ENCODE measurements at regions not wholly inside any gene's neighbourhood (a gene's known extent, or its start where the extent isn't known, plus 50 kb on each side); places are given as distances from the start of the nearest gene placed in this dataset.

DNA sequence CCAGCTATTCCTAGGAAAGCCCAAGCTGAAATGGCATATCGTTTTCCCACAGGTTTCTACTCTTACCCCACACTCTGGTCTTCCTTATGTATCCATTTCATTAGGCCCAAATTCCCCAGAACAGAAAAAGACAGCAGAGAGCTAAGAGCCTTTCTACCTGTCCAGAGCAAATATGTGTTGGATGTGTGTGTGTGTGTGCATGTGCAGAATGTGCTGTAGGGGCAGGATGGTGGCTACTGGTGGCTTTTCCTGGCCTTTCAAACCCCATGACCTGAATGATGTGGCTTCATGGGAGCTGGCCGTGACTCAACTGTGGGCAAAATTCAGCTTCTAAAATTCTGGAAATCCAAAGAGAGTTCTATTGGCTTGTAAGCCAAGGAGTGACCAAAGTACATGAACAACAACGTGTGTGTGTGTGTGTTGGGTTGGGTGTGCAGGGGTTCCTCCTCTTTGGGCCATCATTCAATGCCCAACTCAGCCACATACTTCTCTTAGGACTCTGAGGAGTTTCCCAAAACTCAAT is 421.4 kb upstream of the CADM1 start:
- ChIA-PET POLR2A (ENCODE audit: low non-redundant PET) (no interaction called here), CTCF (no interaction called here)
- H3K27ac ChIP-seq = no peak overlapping the region
- DNase-seq (ENCODE audit: low spot score) = no peak
- TF ChIP-seq, protein P1, sequence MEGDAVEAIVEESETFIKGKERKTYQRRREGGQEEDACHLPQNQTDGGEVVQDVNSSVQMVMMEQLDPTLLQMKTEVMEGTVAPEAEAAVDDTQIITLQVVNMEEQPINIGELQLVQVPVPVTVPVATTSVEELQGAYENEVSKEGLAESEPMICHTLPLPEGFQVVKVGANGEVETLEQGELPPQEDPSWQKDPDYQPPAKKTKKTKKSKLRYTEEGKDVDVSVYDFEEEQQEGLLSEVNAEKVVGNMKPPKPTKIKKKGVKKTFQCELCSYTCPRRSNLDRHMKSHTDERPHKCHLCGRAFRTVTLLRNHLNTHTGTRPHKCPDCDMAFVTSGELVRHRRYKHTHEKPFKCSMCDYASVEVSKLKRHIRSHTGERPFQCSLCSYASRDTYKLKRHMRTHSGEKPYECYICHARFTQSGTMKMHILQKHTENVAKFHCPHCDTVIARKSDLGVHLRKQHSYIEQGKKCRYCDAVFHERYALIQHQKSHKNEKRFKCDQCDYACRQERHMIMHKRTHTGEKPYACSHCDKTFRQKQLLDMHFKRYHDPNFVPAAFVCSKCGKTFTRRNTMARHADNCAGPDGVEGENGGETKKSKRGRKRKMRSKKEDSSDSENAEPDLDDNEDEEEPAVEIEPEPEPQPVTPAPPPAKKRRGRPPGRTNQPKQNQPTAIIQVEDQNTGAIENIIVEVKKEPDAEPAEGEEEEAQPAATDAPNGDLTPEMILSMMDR (conservative IDR thresholded peaks at IDR 0.05; ENCODE audit: low read depth) = no peak

DNA sequence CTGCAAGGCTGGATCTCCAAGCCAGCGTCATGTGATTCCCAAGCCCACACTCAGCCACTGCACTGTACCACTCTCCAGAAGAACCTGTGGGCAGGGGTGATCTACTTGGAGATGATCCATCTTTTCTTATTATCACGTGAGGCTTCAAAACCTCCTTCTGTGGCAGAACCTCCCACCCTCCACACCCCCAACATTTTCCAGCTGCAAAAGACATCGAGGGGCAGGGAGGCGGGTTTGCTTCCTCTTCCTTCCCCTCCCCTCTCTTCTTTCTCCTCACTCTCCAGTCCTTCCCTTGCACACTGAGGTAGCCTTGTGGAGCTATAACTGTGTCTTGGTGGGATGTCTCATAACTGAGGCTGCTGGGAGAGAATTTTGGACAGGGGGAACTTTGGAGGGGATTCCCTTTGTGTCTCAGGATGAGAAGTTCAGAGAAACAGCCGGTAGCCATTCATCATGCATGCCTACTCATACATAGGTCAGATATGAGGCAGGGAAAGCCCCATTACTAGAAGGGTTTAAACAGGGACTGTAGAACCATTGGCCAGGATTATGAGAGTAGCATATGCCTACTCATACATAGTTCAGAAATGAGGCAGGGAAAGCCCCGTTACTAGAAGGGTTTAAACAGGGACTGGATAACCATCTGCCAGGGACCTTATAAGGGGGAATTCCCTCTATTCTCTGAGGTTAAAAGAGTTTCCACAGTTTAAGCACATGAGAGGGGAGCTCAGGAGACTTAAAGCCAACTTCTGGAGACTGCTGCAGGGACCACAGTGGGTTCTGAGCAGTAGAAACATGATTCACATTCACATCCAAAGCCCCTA is 420.7 kb upstream of the CADM1 start:
- ChIA-PET CTCF (interaction anchor here (0.7 to 0.9 kb wide), 2 partner anchors 102 to 804 kb away, joined by 3 to 4 read pairs; no protein-coding TSS in a partner anchor), POLR2A (ENCODE audit: low non-redundant PET) (no interaction called here)
- TF ChIP-seq, protein P1 (conservative IDR thresholded peaks at IDR 0.05; ENCODE audit: low read depth) = no peak
- no peak overlapping the region for H3K27ac ChIP-seq
- DNase-seq (ENCODE audit: low spot score) = no peak

DNA sequence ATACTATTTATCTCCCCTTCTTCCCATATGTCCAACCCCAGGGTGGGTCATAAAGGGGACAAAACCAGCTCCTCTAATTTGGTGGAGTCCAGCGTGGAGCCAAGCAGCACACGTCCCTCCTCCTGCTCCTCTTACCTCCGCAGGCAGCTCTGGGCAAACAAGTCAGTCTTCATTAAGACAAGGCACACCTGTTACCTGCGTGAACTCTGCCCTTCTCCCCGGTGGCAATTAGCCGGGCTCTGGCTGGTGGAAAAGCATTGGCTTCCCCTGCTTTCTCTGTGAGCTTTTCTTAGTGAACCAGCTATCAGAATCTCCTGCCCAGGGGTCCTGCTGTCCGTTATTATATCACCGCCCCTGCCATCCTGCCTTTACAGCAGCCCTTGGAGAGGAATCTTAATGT is 418.7 kb upstream of the CADM1 start:
- H3K27ac ChIP-seq = no peak overlapping the region
- DNase-seq (ENCODE audit: low spot score) = no peak
- ChIA-PET POLR2A (ENCODE audit: low non-redundant PET) (no interaction called here), CTCF (no interaction called here)
- TF ChIP-seq, protein P1 (conservative IDR thresholded peaks at IDR 0.05; ENCODE audit: low read depth) = no peak

DNA sequence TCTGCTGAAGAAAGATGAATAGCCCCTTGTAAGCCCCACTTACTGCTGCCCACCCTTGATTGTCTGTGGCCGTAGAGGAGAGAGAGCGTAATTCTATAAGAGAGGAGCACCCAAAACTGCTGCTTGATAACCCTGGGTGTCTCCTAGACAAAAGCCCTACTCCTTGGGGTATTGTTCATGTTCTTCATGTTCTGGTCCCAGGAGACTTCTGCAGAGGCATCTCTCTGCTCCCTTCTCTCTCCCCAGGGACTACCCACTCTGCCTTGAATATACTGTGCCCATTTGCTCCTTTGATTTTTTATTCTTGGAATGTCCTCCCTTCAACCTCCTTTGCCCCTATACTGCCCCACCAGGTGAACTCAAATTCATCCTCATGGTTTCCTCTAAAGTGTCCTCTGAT is 417.8 kb upstream of the CADM1 start:
- TF ChIP-seq, protein P1 (conservative IDR thresholded peaks at IDR 0.05; ENCODE audit: low read depth) = no peak
- ChIA-PET POLR2A (ENCODE audit: low non-redundant PET) (no interaction called here), CTCF (no interaction called here)
- no peak overlapping the region for H3K27ac ChIP-seq
- DNase-seq (ENCODE audit: low spot score) = no peak

GRCh38 chr11:115921540-115921939 is 417.3 kb upstream of the CADM1 start:
- no peak overlapping the region for H3K27ac ChIP-seq

DNA sequence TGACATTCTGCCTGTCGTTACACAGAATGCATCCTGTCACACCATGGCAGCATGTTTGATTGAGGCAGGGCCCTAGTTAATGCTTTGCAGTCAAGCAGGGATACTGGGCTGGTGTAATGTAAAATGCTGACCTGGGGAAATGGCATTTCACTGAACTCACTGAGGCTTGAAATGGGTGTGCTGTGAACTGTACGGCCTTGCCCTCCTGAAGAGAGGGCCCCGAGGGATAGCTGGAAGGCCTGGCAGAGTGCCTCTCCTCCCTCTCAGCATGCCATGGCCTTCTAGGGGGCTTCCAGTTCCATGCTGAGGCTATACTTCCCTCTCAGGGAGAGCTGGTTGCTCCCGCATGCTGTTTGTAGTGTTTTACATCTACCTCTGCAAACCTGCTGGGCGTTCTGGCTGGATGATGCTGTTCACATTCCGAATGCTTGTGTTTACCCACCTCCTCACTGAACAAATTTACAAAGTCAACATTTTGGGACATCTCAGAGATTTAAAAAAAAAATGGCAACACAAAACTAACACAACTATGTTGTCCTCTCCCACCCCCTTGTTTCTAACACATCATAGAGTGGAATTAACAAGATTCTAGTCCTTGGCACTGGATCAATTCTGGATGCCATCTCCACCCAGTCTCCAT is 416.7 kb upstream of the CADM1 start:
- CTCF ChIA-PET = interaction anchor here (0.7 kb wide), 1 partner anchor 31 kb away, joined by 4 read pairs; no protein-coding TSS in a partner anchor

More at GRCh38 chr11:115921540-115921939, 417.3 kb upstream of the CADM1 start:
- CTCF ChIA-PET = interaction anchor here (0.7 kb wide), 1 partner anchor 31 kb away, joined by 4 read pairs; no protein-coding TSS in a partner anchor
- TF ChIP-seq, protein P1 (conservative IDR thresholded peaks at IDR 0.05; ENCODE audit: low read depth) = no peak
- POLR2A ChIA-PET (ENCODE audit: low non-redundant PET) = no interaction called here
- DNase-seq (ENCODE audit: low spot score) = no peak

More for the DNA sequence above, 416.7 kb upstream of the CADM1 start:
- H3K27ac ChIP-seq = no peak overlapping the region
- POLR2A ChIA-PET (ENCODE audit: low non-redundant PET) = no interaction called here
- TF ChIP-seq, protein P1 (conservative IDR thresholded peaks at IDR 0.05; ENCODE audit: low read depth) = no peak
- no peak for DNase-seq (ENCODE audit: low spot score)
